ENCODE measurements at regions not wholly inside any gene's neighbourhood (a gene's known extent, or its start where the extent isn't known, plus 50 kb on each side); places are given as distances from the start of the nearest gene placed in this dataset.
"Not testable (repeated sequence)": the region's sequence is repeated elsewhere in the genome, so short reads cannot be mapped to it uniquely, and the experiment has no call there.

DNA sequence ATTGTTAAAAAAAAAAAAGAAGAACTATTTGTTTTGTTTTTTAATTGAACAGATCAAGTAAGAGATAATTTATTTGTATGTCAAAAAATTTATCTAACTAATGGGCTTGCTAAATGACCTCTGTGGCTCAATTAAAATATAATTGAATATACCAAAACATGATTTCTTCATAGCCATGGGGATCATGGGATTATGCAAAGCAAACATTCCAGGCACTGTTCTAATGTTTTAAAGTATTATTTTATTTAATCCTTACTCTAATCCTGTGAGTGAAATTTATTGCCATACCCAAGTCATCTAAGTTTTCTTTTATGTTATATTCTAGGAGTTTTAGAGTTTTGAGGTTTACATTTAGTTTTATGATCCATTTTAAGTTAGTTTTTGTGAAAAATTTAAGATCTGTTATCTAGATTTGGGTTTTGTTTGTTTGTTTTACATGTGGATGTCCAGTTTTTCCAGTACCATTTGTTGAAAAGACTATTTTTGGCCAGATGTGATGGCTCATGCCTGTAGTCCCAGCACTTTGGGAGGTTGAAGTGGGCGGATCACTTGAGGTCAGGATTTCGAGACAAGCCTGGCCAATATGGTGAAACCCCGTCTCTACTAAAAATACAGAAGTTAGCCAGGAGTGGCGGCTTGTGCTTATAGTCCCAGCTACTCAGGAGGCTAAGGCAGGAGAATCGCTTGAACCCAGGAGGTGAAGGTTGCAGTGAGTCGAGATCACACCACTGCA is 52.3 kb upstream of the CNOT10 start:
- DNase-seq = no peak

DNA sequence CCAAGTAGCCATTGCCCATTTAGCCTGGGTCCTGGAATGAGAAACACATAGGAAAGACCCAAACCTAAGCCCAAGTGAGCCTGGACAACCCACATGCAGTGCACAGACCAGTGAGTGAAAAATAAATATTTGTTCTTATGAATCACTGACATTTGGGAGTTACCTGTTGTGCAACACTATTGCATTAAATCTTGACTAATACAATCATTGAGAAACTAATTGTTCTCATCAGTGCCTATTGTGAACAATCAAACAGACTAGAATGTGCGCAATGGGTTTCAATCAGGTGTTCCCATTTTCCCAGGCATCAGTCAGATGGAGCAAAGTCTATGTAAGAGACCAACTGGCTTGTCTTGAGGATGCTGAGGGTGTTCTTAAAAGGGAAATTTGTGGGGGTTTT is 54.7 kb upstream of the CNOT10 start:
- DNase-seq = no peak

DNA sequence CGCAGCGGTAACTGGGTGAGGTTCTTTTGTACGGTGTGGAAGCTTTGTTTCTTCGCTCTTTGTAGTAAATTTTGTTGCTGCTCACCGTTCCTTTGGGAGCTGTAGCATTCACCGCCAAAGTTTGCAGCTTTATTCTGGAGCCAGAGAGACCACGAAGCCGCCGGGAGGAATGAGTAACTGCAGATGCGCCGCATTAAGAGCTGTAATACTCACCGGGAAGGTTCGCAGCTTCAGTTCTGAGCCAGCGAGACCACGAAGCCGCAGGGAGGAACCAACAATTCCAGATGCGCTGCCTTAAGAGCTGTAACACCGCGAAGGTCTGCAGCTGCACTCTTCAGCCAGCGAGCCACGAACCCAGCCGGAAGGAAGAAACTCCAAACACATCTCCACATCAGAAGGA is 56.0 kb upstream of the DYNC1LI1 start:
- peak; percentile 77 for DNase-seq

DNA sequence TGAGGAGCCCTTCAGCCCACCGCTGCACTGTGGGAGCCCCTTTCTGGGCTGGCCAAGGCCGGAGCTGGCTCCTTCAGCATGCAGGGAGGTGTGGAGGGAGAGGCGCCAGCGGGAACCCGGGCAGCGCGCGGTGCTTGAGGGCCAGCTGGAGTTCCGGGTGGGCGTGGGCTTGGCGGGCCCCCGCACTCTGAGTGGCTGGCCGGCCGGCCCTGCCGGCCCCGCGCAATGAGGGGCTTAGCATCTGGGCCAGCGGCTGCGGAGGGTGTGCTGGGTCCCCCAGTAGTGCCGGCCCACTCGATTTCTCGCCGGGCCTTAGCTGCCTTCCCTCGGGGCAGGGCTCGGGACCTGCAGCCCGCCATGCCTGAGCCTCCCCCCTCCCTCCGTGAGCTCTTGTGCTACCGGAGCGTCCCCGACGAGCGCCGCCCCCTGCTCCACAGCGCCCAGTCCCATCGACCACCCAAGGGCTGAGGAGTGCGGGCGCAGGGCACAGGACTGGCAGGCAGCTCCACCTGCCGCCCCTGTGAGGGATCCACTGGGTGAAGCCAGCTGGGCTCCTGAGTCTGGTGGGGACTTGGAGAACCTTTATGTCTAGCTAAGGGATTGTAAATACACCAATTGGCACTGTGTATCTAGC is 55.0 kb upstream of the DYNC1LI1 start:
- DNase-seq = not testable (repeated sequence)

DNA sequence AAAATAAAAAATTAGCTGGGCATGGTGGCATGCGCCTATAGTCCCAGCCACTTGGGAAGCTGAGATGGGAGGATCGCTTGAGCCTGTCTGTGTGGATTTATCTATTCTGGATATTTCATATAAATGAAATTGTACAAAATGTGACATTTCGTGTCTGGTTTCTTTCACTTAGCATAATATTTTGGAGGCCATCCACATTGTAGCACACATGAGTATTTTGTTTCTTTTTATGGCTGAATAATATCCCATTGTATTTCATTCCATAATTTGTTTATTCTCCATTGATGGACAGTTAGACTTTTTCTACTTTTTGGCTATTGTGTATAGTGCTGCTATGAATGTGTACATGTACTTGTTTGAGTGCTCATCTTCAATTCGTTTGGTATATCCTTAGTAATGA is 52.9 kb upstream of the DYNC1LI1 start:
- no peak for DNase-seq

DNA sequence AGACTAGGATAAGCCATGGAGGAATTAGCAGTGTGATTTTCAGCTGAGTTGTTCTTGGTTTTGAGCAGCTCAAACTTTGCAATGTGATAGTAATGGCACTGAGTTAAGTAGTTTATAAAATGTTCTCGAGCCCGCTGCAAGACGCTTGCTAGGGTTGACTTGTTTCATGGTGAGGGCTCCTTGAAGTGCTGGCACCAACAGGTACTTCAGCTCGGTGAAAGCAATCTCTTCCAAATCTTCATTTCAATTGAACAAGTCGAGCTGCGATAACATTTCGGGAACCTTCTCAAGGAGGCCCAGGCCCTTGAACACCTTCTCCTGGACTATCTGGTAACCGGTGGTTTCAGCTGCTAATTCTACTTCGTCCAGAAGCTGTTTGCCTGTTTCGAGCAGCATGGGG is 50.8 kb upstream of the DYNC1LI1 start:
- no peak for DNase-seq

DNA sequence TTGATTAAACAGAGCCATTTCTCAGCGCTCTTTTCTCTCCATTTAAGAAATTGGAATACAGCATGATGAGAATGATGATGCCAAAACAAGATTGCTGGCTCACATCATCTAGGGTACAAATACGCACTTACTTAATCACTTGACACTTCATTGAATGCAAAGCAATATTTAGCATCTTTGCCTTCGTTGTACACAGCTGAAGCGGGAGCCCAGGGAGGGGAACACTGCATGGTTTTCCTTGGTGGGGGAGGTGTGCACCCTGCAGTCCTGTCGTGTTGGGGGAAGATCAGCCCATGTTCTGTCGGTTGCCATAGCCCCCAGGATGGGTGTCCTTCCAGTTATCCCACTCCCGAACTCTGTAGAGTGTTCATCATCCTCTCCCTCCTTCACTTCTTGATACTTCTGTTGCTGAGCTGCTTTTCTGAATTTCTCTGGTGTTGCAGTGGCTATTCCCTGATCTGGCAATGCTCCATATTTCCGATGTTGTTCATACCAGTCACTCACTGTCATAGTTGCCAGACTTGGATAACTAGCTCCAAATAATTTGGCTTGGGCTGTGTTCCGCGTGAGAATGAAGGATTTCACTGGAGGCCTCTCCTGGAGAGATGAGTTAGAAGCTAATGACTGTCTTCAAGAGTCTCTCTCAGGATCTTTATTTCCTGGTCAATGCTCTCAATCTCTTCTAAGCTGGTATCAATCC is 50.1 kb upstream of the DYNC1LI1 start:
- DNase-seq = no peak
